GM23248 (cell line): ENCODE measurements at regions not wholly inside any gene's neighbourhood (a gene's known extent, or its start where the extent isn't known, plus 50 kb on each side); places are given as distances from the start of the nearest gene placed in this dataset.

ENCODE experiments used
- EZH2 ChIP-seq: fragments of 200-600 bp; sonication (generic); IDR thresholded peaks from 2 replicates; pipeline ENCODE4 v1.6.1; 2018; ENCODE audit warnings: antibody characterized with exemption, mild to moderate bottlenecking; ENCODE audit not compliant: insufficient read depth, poor library complexity, severe bottlenecking
- EZH2phosphoT487 ChIP-seq: fragments of 200-600 bp; sonication (generic); IDR thresholded peaks from 2 replicates; pipeline ENCODE4 v1.6.1; 2018; ENCODE audit warnings: antibody characterized with exemption, moderate library complexity, mild to moderate bottlenecking, low read depth; ENCODE audit not compliant: insufficient read depth

GRCh38 chr16:55954906-55955305 is 79.7 kb upstream of the CES5A start:
- TF ChIP-seq EZH2 (no peak), EZH2phosphoT487 (no peak)
